Ectodermal cell (in vitro differentiated cells): ENCODE measurements at regions not wholly inside any gene's neighbourhood (a gene's known extent, or its start where the extent isn't known, plus 50 kb on each side); places are given as distances from the start of the nearest gene placed in this dataset.

Source experiments
- H3K27ac ChIP-seq: 2 replicates; pipeline ENCODE4 v1.7.0; 2013; ENCODE audit warnings: mild to moderate bottlenecking, low read depth, low read length; ENCODE audit not compliant: insufficient read depth, poor library complexity, severe bottlenecking
- H3K27me3 ChIP-seq: 2 replicates; pipeline ENCODE4 v1.7.0; 2013; ENCODE audit warnings: mild to moderate bottlenecking, low read length; ENCODE audit not compliant: insufficient read depth, control insufficient read depth, poor library complexity, severe bottlenecking
- H3K36me3 ChIP-seq: one replicate; pipeline ENCODE4 v1.7.0; 2013; ENCODE audit warnings: low read length; ENCODE audit not compliant: control insufficient read depth, insufficient read depth
- H3K4me1 ChIP-seq: one replicate; pipeline ENCODE4 v1.7.0; 2013; ENCODE audit warnings: low read length; ENCODE audit not compliant: control insufficient read depth, insufficient read depth
- H3K4me3 ChIP-seq: 2 replicates; pipeline ENCODE4 v1.7.0; 2013; ENCODE audit warnings: low read depth, low read length, control low read depth; ENCODE audit not compliant: insufficient read depth
- H3K9me3 ChIP-seq: 2 replicates; pipeline ENCODE4 v1.7.0; 2013; ENCODE audit warnings: mild to moderate bottlenecking, low read length, moderate library complexity; ENCODE audit not compliant: control insufficient read depth
- WGBS, 2 experiments: methylation state at CpG; one replicate each; pipeline ENCODE4 v1.1.7; 2013; ENCODE audit warnings: missing lambda C conversion rate in 2 of 2; 5-methylcytosine and 5-hydroxymethylcytosine counted together

DNA sequence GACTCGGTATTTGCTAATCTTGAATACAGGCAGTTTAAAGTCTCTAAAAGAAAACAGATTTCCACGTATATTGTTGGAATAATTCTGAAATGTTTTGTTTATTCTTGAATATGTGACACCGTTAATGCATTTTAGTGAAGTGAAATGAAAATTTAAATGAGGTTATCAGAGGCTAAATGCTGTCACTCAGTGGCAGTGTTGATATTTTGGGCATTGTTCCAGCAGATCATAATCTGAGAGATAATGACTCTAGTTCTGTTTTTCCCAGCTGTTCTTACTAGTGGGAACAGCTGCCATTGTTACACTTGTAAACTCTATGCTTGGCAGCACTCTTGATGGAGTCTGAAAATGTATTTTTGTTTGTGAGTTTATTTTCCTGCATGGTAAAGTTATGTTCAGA is 365.6 kb upstream of the SLC10A2 start:
- H3K27ac ChIP-seq = no peak overlapping the region
- no peak overlapping the region for H3K4me3 ChIP-seq
- 92 to 93% methylated on average over 3 of the region's 3 CpGs for WGBS, 2 experiments
- no peaks in the 10 kb centered on the region for H3K9me3 ChIP-seq
- H3K4me1 ChIP-seq = peaks cover 4% of the 10 kb centered on the region
- H3K27me3 ChIP-seq = no peaks in the 10 kb centered on the region
- no peaks in the 10 kb centered on the region for H3K36me3 ChIP-seq

DNA sequence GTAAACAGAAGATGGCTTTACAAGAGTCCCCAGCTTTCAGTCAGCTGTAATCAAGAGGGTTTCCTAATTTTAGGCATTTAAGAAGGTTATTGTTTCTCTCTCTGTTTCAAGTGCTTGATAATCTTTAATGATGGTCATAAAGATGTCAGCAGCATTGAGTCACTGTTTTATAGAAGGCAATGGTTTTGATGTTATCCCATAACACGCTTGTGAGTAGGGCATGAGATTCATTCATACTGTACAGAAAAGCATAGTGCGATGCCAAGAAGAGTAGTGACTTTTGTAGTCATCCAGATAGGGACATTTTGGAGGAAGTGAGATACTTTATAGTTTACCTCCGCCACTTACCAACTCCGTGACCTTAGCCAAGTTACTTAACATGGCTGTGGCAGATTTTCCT is 364.2 kb upstream of the SLC10A2 start:
- Histone ChIP-seq H3K36me3 (no peaks in the 10 kb centered on the region), H3K9me3 (no peaks in the 10 kb centered on the region), H3K4me1 (peaks cover 4% of the 10 kb centered on the region), H3K4me3 (no peak overlapping the region), H3K27ac (no peak overlapping the region), H3K27me3 (no peaks in the 10 kb centered on the region)
- WGBS, 2 experiments = 93 to 100% methylated on average over 2 to 4 of the region's 4 CpGs

DNA sequence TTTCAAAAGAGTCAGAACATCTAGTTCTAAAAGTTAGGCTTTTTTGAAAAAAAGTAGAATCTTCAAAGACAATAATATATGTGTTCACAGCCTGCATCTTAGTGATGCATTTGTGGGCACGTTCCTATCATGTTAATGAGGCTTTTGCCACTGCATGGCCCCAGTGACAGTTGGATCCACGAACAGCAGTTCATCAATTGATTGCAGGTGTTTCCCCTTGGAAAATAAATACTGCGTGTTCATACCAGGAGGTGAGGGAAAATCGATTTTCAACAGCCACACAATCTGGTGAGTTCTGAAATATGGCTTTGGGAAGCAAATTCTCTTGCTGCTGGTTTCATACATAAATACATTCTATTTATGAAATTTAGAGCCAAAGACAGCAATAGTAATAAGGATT is 343.8 kb upstream of the SLC10A2 start:
- H3K27ac ChIP-seq = no peak overlapping the region
- no peaks in the 10 kb centered on the region for H3K36me3 ChIP-seq
- H3K9me3 ChIP-seq = no peaks in the 10 kb centered on the region
- no peak overlapping the region for H3K4me3 ChIP-seq
- WGBS, 2 experiments = 87 to 92% methylated on average over 4 of the region's 4 CpGs
- no peaks in the 10 kb centered on the region for H3K4me1 ChIP-seq
- no peaks in the 10 kb centered on the region for H3K27me3 ChIP-seq

DNA sequence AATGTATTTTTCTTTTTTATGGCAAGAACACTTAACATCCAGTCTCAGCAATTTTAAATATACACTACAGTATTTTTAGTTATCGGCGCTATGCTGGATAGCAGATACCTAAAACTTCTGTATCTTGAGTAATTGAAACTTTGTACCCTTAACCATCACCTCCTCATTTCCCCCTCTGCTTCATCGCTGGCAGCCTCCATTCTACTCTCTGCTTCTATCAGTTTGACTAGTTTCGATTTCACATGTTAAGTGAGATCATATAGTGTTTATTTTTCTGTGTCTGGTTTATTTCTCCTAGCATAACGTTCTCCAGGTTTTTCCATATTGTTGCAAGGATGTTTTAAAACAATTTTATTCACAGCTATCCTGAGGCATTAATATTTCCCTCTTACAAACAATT is 340.8 kb upstream of the SLC10A2 start:
- H3K27me3 ChIP-seq = no peaks in the 10 kb centered on the region
- H3K36me3 ChIP-seq = no peaks in the 10 kb centered on the region
- no peak overlapping the region for H3K27ac ChIP-seq
- no peaks in the 10 kb centered on the region for H3K4me1 ChIP-seq
- H3K9me3 ChIP-seq = no peaks in the 10 kb centered on the region
- 93 to 94% methylated on average over 3 to 5 of the region's 5 CpGs for WGBS, 2 experiments
- no peak overlapping the region for H3K4me3 ChIP-seq

DNA sequence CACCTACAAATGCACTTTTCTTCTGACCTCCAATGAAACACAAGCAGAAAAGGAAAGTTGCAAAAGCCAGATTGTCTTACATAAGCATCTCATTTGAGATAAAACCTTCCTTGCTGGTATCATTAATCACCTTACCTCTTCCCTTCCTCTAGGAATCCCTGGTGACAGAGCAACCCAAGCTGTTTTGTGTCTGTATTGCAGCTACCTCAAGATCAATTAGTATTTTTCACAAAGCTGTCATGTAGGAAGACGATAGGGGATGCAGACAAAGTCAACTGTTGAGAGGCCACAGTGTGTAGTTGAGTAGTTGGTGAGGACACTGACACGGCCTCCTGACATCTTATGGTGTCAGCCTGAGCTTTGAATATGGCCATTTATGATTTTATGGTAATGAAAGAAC is 339.1 kb upstream of the SLC10A2 start:
- H3K27ac ChIP-seq = no peak overlapping the region
- 90 to 93% methylated on average over 2 of the region's 2 CpGs for WGBS, 2 experiments
- H3K4me1 ChIP-seq = no peaks in the 10 kb centered on the region
- no peaks in the 10 kb centered on the region for H3K27me3 ChIP-seq
- no peaks in the 10 kb centered on the region for H3K9me3 ChIP-seq
- no peaks in the 10 kb centered on the region for H3K36me3 ChIP-seq
- H3K4me3 ChIP-seq = no peak overlapping the region

DNA sequence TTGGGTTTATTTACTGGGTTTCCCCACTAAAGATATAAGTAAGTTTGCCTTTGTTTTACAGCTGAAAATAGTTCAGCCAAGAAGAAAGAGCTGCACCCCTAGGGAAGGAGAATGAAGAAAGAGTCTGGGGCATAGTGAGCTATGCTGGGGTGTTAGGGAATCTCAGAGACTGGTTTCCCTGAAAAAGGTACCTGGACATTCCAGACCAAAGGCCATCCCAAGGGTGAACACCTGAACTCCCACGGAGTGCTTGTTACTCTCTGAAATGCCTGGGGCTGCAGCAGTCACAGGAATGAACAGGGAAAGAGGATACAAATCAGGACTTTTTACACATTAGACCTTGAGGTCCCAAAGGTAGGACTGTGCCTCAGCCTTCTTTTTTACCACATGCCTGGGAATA is 337.6 kb upstream of the SLC10A2 start:
- WGBS, 2 experiments = 51 to 91% methylated on average over 1 of the region's 1 CpG

DNA sequence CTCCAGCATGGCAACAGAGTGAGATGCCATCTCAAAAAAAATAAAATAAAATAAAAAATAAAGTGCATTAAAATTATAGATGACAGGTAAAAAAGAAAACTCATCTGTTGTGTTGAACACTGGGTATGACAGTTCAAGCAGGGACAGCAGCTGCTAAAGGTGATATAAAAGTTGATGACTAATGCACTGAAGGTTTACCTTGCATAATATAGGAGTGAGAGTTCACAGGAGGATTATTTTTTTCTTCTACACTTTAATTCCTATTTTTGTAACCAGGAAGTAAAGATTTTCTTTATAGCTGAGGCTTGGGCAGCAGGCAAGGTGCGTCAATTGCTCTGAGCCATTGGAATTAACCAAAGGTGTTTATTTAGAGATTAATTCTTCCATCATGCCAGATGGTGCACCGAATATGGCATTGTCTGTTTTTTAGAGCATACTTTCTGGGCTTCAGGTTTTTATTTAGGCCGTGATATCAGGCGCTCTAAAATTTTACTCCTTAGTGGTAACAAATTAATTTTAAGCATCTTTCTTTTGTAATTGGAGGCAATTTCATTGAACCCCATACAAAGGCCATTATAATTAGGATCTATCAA is 337.0 kb upstream of the SLC10A2 start:
- Histone ChIP-seq H3K4me1 (no peaks in the 10 kb centered on the region), H3K27me3 (no peaks in the 10 kb centered on the region), H3K9me3 (no peaks in the 10 kb centered on the region), H3K27ac (no peak overlapping the region), H3K36me3 (no peaks in the 10 kb centered on the region), H3K4me3 (no peak overlapping the region)
- 92 to 96% methylated on average over 4 of the region's 4 CpGs for WGBS, 2 experiments

More for the DNA sequence above, 337.6 kb upstream of the SLC10A2 start:
- H3K36me3 ChIP-seq = no peaks in the 10 kb centered on the region
- H3K4me3 ChIP-seq = no peak overlapping the region
- no peaks in the 10 kb centered on the region for H3K27me3 ChIP-seq
- H3K4me1 ChIP-seq = no peaks in the 10 kb centered on the region
- no peak overlapping the region for H3K27ac ChIP-seq
- no peaks in the 10 kb centered on the region for H3K9me3 ChIP-seq

DNA sequence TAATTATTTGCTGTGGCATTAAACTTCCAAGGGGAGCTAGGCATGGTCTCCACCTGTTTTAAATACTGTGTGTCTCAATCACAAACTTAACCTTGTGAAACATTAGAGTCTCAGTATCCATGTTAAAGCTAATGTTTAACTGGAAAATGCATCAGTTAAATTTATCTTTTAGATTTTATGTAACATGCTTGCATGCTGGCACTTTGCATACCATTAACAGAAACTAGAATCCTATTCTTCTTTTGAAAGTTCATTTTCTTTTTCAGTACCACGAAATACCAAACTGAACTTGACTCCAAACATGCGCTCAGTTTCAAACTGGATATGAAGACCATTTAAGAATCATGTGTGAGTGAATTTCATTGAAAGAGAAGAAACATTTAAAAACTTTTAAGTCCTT is 328.9 kb upstream of the SLC10A2 start:
- Histone ChIP-seq H3K27me3 (no peaks in the 10 kb centered on the region), H3K4me1 (no peaks in the 10 kb centered on the region), H3K9me3 (no peaks in the 10 kb centered on the region), H3K4me3 (no peak overlapping the region), H3K27ac (no peak overlapping the region), H3K36me3 (no peaks in the 10 kb centered on the region)
- 93 to 100% methylated on average over 1 to 2 of the region's 2 CpGs for WGBS, 2 experiments

DNA sequence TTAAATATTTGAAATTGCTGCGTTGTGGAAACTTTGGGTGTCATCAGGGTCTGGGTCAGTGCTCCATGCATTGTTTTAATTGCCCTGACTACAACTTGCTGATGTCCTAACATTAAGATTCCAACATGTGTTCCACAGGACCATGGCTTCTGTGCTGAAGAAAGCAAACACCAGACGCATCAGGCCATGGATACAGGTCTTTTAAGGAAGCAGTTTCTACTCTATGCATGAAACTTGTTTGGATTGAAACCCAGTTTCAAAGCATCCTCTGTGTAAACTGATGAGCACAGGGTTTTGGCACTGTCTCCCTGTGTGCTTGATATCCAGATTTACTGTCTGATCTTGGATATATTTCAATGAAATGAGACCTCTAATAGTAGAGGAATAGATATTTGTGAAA is 328.4 kb upstream of the SLC10A2 start:
- no peaks in the 10 kb centered on the region for H3K36me3 ChIP-seq

DNA sequence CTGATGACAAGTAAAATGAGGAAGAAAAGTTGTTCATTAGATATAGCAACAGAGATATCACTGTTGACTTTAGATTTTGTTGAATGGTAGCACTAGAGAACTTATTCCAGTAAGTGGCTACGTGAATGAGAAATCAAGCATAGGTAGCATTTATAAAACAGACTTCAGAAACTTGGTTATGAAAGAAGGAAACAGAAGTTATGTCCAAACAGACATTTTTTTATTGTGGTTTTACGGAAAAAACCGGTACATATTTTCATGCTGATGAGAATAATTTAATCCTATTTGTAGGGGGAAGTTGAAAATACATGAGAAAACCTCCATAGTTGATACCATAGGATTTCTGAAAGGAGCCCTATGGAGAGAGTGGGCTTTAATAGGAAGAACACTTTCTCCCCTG is 325.7 kb upstream of the SLC10A2 start:
- Histone ChIP-seq H3K27me3 (no peaks in the 10 kb centered on the region), H3K9me3 (no peaks in the 10 kb centered on the region), H3K4me3 (no peak overlapping the region), H3K4me1 (no peaks in the 10 kb centered on the region), H3K27ac (no peak overlapping the region), H3K36me3 (no peaks in the 10 kb centered on the region)
- WGBS, 2 experiments = 96 to 97% methylated on average over 3 of the region's 3 CpGs

More for the DNA sequence above, 328.4 kb upstream of the SLC10A2 start:
- Histone ChIP-seq H3K4me3 (no peak overlapping the region), H3K4me1 (no peaks in the 10 kb centered on the region), H3K9me3 (no peaks in the 10 kb centered on the region), H3K27ac (no peak overlapping the region), H3K27me3 (no peaks in the 10 kb centered on the region)
- WGBS, 2 experiments = 95 to 98% methylated on average over 2 of the region's 2 CpGs

DNA sequence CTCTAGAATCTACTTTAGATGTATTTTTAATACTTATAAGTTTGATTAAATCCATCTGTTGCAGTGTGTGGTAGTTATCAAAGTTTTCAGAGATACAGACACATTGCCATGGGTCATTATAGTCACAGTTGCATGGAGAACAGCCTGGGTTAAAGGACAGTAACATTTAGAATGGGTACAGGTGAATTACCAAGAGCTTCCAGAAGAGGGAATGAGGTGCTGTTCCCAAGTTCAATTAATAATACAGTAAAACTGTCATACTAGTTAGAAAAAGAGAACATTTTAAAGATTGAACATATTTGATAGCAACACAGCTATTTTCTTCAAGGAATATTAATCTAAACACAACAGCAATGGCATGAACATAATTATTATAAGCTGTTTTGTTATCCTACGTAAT is 322.6 kb upstream of the SLC10A2 start:
- H3K27me3 ChIP-seq = no peaks in the 10 kb centered on the region
- H3K27ac ChIP-seq = no peak overlapping the region
- no peaks in the 10 kb centered on the region for H3K4me1 ChIP-seq
- H3K9me3 ChIP-seq = no peaks in the 10 kb centered on the region
- WGBS, 2 experiments = 90 to 100% methylated on average over 1 of the region's 1 CpG
- H3K4me3 ChIP-seq = no peak overlapping the region
- no peaks in the 10 kb centered on the region for H3K36me3 ChIP-seq
